ENCODE measurements at regions not wholly inside any gene's neighbourhood (a gene's known extent, or its start where the extent isn't known, plus 50 kb on each side); places are given as distances from the start of the nearest gene placed in this dataset.

- DNase-seq (ENCODE audit: low read depth): peak; percentile 57
- TF ChIP-seq CTCF (IDR thresholded peaks at IDR 0.05; ENCODE audit: low read length, missing control alignments): no peak
- H3K4me3 ChIP-seq (replicated peaks; ENCODE audit: low read depth, low read length): no peak overlapping the region
These were observed 153.9 kb downstream of the GPBP1 start for GRCh38 chr5:57327561-57328367.

GRCh38 chr5:57325678-57326397, 152.0 kb downstream of the GPBP1 start:
- DNase-seq (ENCODE audit: low read depth): no peak
- no peak for TF ChIP-seq CTCF (IDR thresholded peaks at IDR 0.05; ENCODE audit: low read length, missing control alignments)
- H3K4me3 ChIP-seq (replicated peaks; ENCODE audit: low read depth, low read length): no peak overlapping the region

- no peak for TF ChIP-seq CTCF (IDR thresholded peaks at IDR 0.05; ENCODE audit: low read length, missing control alignments)
- no peak overlapping the region for H3K4me3 ChIP-seq (replicated peaks; ENCODE audit: low read depth, low read length)
- DNase-seq (ENCODE audit: low read depth): no peak
These were observed 151.0 kb downstream of the GPBP1 start for GRCh38 chr5:57324861-57325260.

- TF ChIP-seq CTCF (IDR thresholded peaks at IDR 0.05; ENCODE audit: low read length, missing control alignments): no peak
- no peak for DNase-seq (ENCODE audit: low read depth)
- no peak overlapping the region for H3K4me3 ChIP-seq (replicated peaks; ENCODE audit: low read depth, low read length)
These were observed 150.3 kb downstream of the GPBP1 start for GRCh38 chr5:57324181-57324580.

- TF ChIP-seq CTCF (IDR thresholded peaks at IDR 0.05; ENCODE audit: low read length, missing control alignments): no peak
- no peak overlapping the region for H3K4me3 ChIP-seq (replicated peaks; ENCODE audit: low read depth, low read length)
- no peak for DNase-seq (ENCODE audit: low read depth)
These were observed 146.7 kb downstream of the GPBP1 start for GRCh38 chr5:57320582-57320981.

GRCh38 chr5:57319628-57320027, 145.8 kb downstream of the GPBP1 start:
- no peak for DNase-seq (ENCODE audit: low read depth)
- TF ChIP-seq CTCF (IDR thresholded peaks at IDR 0.05; ENCODE audit: low read length, missing control alignments): no peak
- no peak overlapping the region for H3K4me3 ChIP-seq (replicated peaks; ENCODE audit: low read depth, low read length)

Measured in fibroblast of pulmonary artery (primary cell).